ENCODE measurements at regions not wholly inside any gene's neighbourhood (a gene's known extent, or its start where the extent isn't known, plus 50 kb on each side); places are given as distances from the start of the nearest gene placed in this dataset.

DNA sequence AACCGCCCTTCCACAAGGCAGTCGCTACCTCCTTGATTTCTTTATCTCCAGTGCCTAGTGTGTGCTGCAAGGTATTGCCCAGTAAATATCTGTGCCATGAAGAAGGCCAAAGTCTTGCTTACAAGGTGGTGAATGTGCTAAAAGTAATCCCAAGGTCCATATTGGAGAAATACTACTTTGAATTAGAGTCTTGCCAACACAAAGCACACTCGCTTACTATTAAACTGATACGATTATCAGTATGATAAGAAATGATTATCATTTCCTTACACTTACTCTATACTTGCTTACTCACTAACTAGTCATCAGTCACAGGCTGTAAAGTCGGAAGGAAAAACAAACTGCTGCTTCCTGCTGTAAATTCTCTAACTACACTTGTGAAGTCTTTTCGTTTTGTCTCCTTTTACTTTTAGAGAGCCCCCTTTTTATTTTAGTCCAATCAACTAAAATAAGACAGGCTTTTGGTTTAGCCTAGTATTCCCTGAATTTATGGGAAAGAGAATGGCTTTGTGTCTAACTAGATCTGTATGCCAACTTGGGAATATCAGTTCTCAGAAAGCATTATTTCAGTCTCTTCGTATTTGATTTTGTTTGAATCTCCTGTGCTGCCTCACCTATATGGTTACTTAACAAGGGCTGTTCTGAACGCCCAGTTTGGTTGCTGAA lies 107.1 kb upstream of the TSC22D2 start (continued):
- TF ChIP-seq HMBOX1 (IDR thresholded peaks at IDR 0.05): peak; percentile 75
- TF ChIP-seq FOSL1 (tag; conservative IDR thresholded peaks at IDR 0.05): peak; percentile 96
- TF ChIP-seq, protein P1, sequence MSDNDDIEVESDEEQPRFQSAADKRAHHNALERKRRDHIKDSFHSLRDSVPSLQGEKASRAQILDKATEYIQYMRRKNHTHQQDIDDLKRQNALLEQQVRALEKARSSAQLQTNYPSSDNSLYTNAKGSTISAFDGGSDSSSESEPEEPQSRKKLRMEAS (CRISPR knock-in tag; IDR thresholded peaks at IDR 0.05): no peak
- peak; percentile 46 for TF ChIP-seq ARID1B (IDR thresholded peaks at IDR 0.05)
- peak; percentile 20; the same call in 1 of the 2 replicates for TF ChIP-seq ATF3 (IDR thresholded peaks at IDR 0.05)
- no peak for TF ChIP-seq ATF3 (CRISPR knock-in tag; conservative IDR thresholded peaks at IDR 0.05)
- peak; percentile 29; the same call in 1 of the 2 replicates for TF ChIP-seq NFE2 (IDR thresholded peaks at IDR 0.05; ENCODE audit: low read depth)

DNA sequence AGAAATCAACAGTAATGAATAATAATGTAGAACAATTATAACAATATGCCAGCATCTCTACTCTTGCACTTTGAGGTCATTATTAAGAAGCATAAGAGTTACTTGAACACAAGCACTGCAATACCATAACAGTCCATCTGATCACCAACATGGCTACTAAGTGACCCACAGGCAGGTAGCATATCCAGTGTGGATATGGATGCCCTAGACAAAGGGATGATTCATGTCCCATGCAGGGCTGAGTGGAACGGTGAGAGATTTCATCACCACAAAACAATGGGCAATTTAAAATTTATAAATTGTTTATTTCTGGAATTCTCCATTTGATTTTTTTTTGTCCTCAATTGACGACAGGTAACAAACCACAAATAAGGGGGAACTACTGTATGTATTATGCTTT lies 107.7 kb upstream of the TSC22D2 start:
- intact Hi-C loops (cut with micrococcal nuclease): loop anchor here (5.0 kb wide), 1 partner anchor 107 kb away; the partner anchor contains the start of gene TSC22D2
- Histone ChIP-seq H3K9me1 (ENCODE audit: control insufficient read depth, insufficient read depth, low read length) (no peaks in the 10 kb centered on the region), H3K4me2 (ENCODE audit: insufficient read depth, low read length) (no peak overlapping the region), H3K4me1 (replicated peaks in 1 of 2; ENCODE audit: control insufficient read depth in 2 of 2, insufficient read depth in 2 of 2, low read length in 2 of 2) (no peaks in the 10 kb centered on the region; a peak in 1 of 5 replicates), H3K27me3 (ENCODE audit: control insufficient read depth in 2 of 2, insufficient read depth in 2 of 2, low read length in 2 of 2) (no peaks in the 10 kb centered on the region), H3K4me3 (no peak overlapping the region), H3K9me3 (replicated peaks; ENCODE audit: control insufficient read depth, insufficient read depth, low read depth, low read length) (no peaks in the 10 kb centered on the region), H3K9ac (ENCODE audit: insufficient read depth in 1 of 2, low read depth in 2 of 2, low read length in 2 of 2) (no peak overlapping the region), H2AFZ (ENCODE audit: low read depth, low read length) (no peak overlapping the region), H3K79me2 (ENCODE audit: control insufficient read depth, insufficient read depth, low read length) (no peaks in the 10 kb centered on the region), H4K20me1 (replicated peaks; ENCODE audit: control insufficient read depth, insufficient read depth, low read length) (no peaks in the 10 kb centered on the region), H3K36me3 (ENCODE audit: control insufficient read depth, insufficient read depth, low read length) (no peaks in the 10 kb centered on the region), H3K27ac (ENCODE audit: extremely low read depth, low read depth, low read length) (no peak overlapping the region)
- in situ Hi-C loops (cut with MboI): no loop called here
- ATAC-seq (peak; percentile 57; the same call in 1 of the 3 replicates), FAIRE-seq (no peak), DNase-seq (ENCODE audit: extremely low read depth in 1 of 4, low spot score in 3 of 4) (no peak)
- 40% methylated on average over 2 of the region's 2 CpGs for WGBS (ENCODE audit: insufficient coverage, low coverage, missing lambda C conversion rate)
- ChIA-PET CTCF (ENCODE audit: low intra/inter-chr PET ratio) (no interaction called here), POLR2A (interaction anchor here (0.7 kb wide), 1 partner anchor 109 kb away, joined by 3 read pairs; no protein-coding TSS in a partner anchor)
- TF ChIP-seq KAT8 (IDR thresholded peaks at IDR 0.05; ENCODE audit: low read depth): no peak
- no peak for TF ChIP-seq NR2C2 (CRISPR knock-in tag; IDR thresholded peaks at IDR 0.05)
- TF ChIP-seq NR2C2 (tag; IDR thresholded peaks at IDR 0.05): no peak
- TF ChIP-seq RBFOX2 (IDR thresholded peaks at IDR 0.05; ENCODE audit: low read depth, low read length): no peak
- no peak for TF ChIP-seq ZNF830 (CRISPR knock-in tag; IDR thresholded peaks at IDR 0.05)
- no peak for TF ChIP-seq E2F8 (IDR thresholded peaks at IDR 0.05; ENCODE audit: low read depth, partially characterized antibody)
- TF ChIP-seq PML (IDR thresholded peaks at IDR 0.05; ENCODE audit: low read length): no peak
- TF ChIP-seq CEBPG (CRISPR knock-in tag; IDR thresholded peaks at IDR 0.05): no peak
- TF ChIP-seq CEBPG (tag; conservative IDR thresholded peaks at IDR 0.05 in 1 of 2, IDR thresholded peaks at IDR 0.05 in 1 of 2): 0 out of 4 replicates have a peak, but pooled peaks of 1 of the 2 experiments have one; percentile 30
- no peak for TF ChIP-seq ZNF79 (CRISPR knock-in tag; IDR thresholded peaks at IDR 0.05; ENCODE audit: low read depth)
- BruUV-seq (replicated peaks): no TSS peak
